ENCODE measurements at regions not wholly inside any gene's neighbourhood (a gene's known extent, or its start where the extent isn't known, plus 50 kb on each side); places are given as distances from the start of the nearest gene placed in this dataset.

DNA sequence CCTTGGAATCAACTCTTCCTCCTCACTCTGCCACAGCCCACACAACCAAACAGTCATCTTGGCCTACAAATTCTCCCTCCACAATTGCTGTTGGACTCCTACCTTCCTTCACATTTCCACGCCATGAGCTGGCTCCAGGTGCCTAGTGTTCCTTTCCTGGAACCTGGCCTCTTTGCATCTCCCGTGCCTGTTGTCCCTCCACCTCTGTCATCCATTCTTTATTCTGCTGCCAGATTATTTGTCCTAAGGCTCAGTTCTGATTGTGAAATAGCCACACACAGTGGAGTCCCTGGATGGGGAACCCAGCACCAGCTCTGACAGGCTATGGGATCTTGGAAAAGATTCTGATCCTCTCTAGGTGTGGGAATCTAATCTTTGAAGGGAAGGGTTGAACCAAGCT lies 109.1 kb upstream of the ANKH start:
- no peak overlapping the region for H3K27ac ChIP-seq (replicated peaks)
- no peaks in the 10 kb centered on the region for H3K36me3 ChIP-seq
- H3K9me3 ChIP-seq (replicated peaks), result no peaks in the 10 kb centered on the region
- H3K27me3 ChIP-seq (ENCODE audit: low read depth), result no peaks in the 10 kb centered on the region
- TF ChIP-seq CTCF (IDR thresholded peaks at IDR 0.05; ENCODE audit: borderline replicate concordance), result no peak
- no peak overlapping the region for H3K4me3 ChIP-seq
- H3K4me1 ChIP-seq, result no peaks in the 10 kb centered on the region
- intact Hi-C loops (cut with micrococcal nuclease), result no loop called here
- no peak for DNase-seq

GRCh38 chr5:14977058-14977685 lies 105.6 kb upstream of the ANKH start:
- no peaks in the 10 kb centered on the region for H3K9me3 ChIP-seq (replicated peaks)
- TF ChIP-seq CTCF (IDR thresholded peaks at IDR 0.05; ENCODE audit: borderline replicate concordance), result no peak
- intact Hi-C loops (cut with micrococcal nuclease), result no loop called here
- no peaks in the 10 kb centered on the region for H3K36me3 ChIP-seq
- no peak overlapping the region for H3K27ac ChIP-seq (replicated peaks)
- DNase-seq, result no peak
- no peaks in the 10 kb centered on the region for H3K27me3 ChIP-seq (ENCODE audit: low read depth)
- H3K4me1 ChIP-seq, result no peaks in the 10 kb centered on the region
- H3K4me3 ChIP-seq, result no peak overlapping the region

DNA sequence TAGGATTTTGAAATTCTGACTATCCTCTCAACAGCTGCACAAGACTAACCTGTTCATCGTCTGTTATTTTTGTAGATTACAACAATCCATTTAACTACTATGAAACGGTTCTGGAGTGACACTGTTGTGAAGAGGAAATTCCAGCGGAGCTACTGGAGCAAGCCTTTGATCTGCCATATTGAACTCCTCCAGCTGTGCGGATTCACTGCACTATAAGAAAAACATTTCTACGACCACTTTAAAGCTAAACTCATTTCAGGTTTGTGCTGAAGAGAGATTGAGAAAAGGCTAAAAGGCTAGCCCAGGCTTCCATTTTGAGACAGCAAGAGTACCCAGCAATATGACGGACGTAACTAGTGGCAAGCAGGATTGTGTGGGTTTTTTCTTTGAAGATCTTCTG lies 104.9 kb upstream of the ANKH start:
- no peak for TF ChIP-seq CTCF (IDR thresholded peaks at IDR 0.05; ENCODE audit: borderline replicate concordance)
- intact Hi-C loops (cut with micrococcal nuclease), result no loop called here
- no peaks in the 10 kb centered on the region for H3K27me3 ChIP-seq (ENCODE audit: low read depth)
- no peak overlapping the region for H3K27ac ChIP-seq (replicated peaks)
- H3K4me1 ChIP-seq, result no peaks in the 10 kb centered on the region
- no peak overlapping the region for H3K4me3 ChIP-seq
- no peak for DNase-seq
- no peaks in the 10 kb centered on the region for H3K36me3 ChIP-seq
- no peaks in the 10 kb centered on the region for H3K9me3 ChIP-seq (replicated peaks)

DNA sequence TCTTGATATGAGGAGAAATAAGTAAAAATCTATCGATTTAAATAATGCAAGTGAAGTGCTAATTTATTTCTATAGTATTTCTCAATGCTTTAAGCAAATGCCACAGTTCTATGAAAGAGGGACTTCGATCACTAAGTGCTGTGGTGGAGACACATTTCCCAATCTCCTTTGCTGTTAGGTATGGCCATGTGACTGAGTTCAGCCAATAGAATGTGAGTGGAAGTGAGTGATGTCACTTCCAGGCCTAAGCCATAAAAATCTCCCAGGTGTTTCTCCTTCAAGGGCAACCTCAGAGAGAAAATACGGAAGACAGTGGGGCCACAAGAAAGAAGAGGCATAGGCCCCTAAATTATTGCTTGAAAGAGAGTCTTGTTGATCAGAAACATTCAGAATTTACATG lies 100.3 kb upstream of the ANKH start:
- no peak overlapping the region for H3K4me3 ChIP-seq
- no peaks in the 10 kb centered on the region for H3K27me3 ChIP-seq (ENCODE audit: low read depth)
- no peaks in the 10 kb centered on the region for H3K4me1 ChIP-seq
- no peak overlapping the region for H3K27ac ChIP-seq (replicated peaks)
- no peaks in the 10 kb centered on the region for H3K36me3 ChIP-seq
- no peak for DNase-seq
- intact Hi-C loops (cut with micrococcal nuclease), result no loop called here
- TF ChIP-seq CTCF (IDR thresholded peaks at IDR 0.05; ENCODE audit: borderline replicate concordance), result no peak
- no peaks in the 10 kb centered on the region for H3K9me3 ChIP-seq (replicated peaks)

DNA sequence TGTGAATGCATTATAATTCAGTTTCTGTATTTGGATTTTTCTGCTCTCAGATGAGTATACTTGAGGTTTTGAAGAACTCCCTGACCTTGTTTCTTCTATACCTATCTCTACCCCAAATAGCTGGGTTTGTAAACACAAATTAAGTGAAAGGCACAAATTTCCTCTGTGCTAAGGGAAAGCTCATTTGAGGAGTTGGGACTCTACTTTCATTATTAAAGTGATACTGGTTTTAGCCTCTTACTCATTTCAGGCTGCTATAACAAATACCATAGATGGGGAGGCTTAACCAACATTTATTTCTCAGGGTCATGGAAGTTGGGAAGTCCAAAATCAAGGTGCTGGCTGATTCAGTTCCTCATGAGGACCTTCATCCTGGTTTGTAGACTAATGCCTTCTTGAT lies 97.2 kb upstream of the ANKH start:
- intact Hi-C loops (cut with micrococcal nuclease), result no loop called here
- no peak for DNase-seq
- no peaks in the 10 kb centered on the region for H3K9me3 ChIP-seq (replicated peaks)
- H3K36me3 ChIP-seq, result no peaks in the 10 kb centered on the region
- no peak overlapping the region for H3K27ac ChIP-seq (replicated peaks)
- H3K27me3 ChIP-seq (ENCODE audit: low read depth), result no peaks in the 10 kb centered on the region
- H3K4me3 ChIP-seq, result no peak overlapping the region
- H3K4me1 ChIP-seq, result no peaks in the 10 kb centered on the region
- TF ChIP-seq CTCF (IDR thresholded peaks at IDR 0.05; ENCODE audit: borderline replicate concordance), result no peak
